Mammary epithelial cell (primary cell): ENCODE measurements at regions not wholly inside any gene's neighbourhood (a gene's known extent, or its start where the extent isn't known, plus 50 kb on each side); places are given as distances from the start of the nearest gene placed in this dataset.

Source experiments
- EZH2 ChIP-seq: IDR thresholded peaks from 2 replicates; pipeline ENCODE4 v1.6.1; 2012; ENCODE audit warnings: low read length, inconsistent platforms, borderline replicate concordance
- TF ChIP-seq, protein P1 (sequence below), 2 donors: IDR thresholded peaks in 1 of 2; conservative IDR thresholded peaks in 1 of 2; 2 replicates each; pipeline ENCODE4 v1.5.1; 2011 to 2012; ENCODE audit warnings: inconsistent platforms in 2 of 2, low read length in 2 of 2, mild to moderate bottlenecking in 2 of 2, control low read depth in 1 of 2, low read depth in 1 of 2; ENCODE audit not compliant: insufficient read depth in 1 of 2; ENCODE audit errors: extremely low read depth in 1 of 2

DNA sequence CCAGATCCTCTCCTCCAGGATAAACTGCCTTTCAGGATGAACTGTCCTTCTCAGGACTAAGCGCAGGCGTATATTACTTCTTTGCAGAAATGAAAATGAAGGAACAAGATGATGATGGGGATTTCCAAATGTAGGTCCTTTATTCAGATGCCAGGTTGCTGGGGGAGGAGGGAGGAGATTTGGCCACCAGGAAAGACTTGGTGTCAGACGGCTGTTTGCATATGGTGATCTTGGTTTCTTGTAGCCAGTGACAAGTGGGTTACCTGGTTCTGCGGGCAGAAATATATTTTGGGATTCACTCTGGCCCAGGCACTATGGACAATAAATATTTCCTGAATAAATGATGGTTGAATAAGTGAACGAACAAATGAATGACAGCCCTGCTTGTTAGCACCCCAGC lies 243.4 kb downstream of the MIAT start:
- TF ChIP-seq, protein P1, sequence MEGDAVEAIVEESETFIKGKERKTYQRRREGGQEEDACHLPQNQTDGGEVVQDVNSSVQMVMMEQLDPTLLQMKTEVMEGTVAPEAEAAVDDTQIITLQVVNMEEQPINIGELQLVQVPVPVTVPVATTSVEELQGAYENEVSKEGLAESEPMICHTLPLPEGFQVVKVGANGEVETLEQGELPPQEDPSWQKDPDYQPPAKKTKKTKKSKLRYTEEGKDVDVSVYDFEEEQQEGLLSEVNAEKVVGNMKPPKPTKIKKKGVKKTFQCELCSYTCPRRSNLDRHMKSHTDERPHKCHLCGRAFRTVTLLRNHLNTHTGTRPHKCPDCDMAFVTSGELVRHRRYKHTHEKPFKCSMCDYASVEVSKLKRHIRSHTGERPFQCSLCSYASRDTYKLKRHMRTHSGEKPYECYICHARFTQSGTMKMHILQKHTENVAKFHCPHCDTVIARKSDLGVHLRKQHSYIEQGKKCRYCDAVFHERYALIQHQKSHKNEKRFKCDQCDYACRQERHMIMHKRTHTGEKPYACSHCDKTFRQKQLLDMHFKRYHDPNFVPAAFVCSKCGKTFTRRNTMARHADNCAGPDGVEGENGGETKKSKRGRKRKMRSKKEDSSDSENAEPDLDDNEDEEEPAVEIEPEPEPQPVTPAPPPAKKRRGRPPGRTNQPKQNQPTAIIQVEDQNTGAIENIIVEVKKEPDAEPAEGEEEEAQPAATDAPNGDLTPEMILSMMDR (conservative IDR thresholded peaks at IDR 0.05 in 1 of 2, IDR thresholded peaks at IDR 0.05 in 1 of 2; ENCODE audit: extremely low read depth in 1 of 2, insufficient read depth in 1 of 2, low read depth in 1 of 2, low read length in 2 of 2): no peak
- no peak for TF ChIP-seq EZH2
